GM12865 (cell line): ENCODE measurements at regions not wholly inside any gene's neighbourhood (a gene's known extent, or its start where the extent isn't known, plus 50 kb on each side); places are given as distances from the start of the nearest gene placed in this dataset.

ENCODE experiments used
- DNase-seq: peaks from one replicate; pipeline ENCODE4 v3.0.0; 2010; ENCODE audit warnings: low read depth
- H3K4me3 ChIP-seq: 2 replicates; pipeline ENCODE4 v1.5.1; 2011; ENCODE audit warnings: mild to moderate bottlenecking, low read depth, low read length, control low read depth
- CTCF ChIP-seq: IDR thresholded peaks from 2 replicates; pipeline ENCODE4 v1.5.1; 2011; ENCODE audit warnings: low read length, control low read depth, low read depth, inconsistent platforms; ENCODE audit not compliant: insufficient read depth; ENCODE audit errors: missing control alignments

- DNase-seq = no peak
- no peak for TF ChIP-seq CTCF
Measured at GRCh38 chr2:147546109-147546508, 298.7 kb upstream of the ACVR2A start.

DNA sequence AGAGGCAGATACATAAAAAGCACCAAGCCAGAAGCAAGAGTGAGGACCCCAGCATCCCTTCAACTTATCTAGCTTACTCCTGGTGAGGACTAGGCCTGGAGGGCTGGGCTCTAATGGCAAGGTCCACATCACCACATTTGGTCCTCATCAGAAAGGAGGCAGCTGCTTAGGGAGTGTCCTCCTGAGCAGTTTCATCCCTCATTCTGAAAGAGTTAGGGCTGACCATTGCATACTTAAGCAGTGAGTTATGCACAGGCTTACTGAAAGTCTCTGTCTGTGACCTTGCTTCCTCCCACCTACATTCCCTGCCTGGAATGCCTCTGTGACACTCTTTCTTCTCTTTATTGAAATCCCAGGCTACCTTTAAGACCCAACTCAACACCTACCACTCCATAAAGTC is 301.8 kb upstream of the ACVR2A start:
- no peak overlapping the region for H3K4me3 ChIP-seq
- no peak for TF ChIP-seq CTCF
- no peak for DNase-seq

More at GRCh38 chr2:147546109-147546508, 298.7 kb upstream of the ACVR2A start:
- no peak overlapping the region for H3K4me3 ChIP-seq

GRCh38 chr2:147542351-147542750 is 302.5 kb upstream of the ACVR2A start:
- no peak for DNase-seq
- no peak overlapping the region for H3K4me3 ChIP-seq
- TF ChIP-seq CTCF = no peak

DNA sequence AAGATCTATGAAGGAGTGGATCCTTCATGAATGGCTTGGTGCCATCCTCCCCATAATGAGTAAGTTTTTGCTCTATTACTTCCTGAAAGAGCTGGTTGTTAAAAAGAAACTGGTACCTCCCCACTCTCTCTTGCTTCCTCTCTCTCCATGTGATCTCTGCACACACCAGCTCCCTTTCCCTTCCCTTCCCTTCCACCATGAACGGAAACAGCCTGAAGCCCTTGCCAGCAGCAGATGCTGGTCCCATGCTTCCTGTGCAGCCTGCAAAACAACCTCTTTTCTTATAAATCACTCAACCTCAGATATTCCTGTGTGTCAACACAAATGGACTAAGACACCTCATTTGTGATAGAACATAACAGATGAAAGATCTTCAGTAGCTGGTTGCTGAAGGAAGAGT is 303.5 kb upstream of the ACVR2A start:
- no peak for TF ChIP-seq CTCF
- DNase-seq = no peak
- H3K4me3 ChIP-seq = no peak overlapping the region

DNA sequence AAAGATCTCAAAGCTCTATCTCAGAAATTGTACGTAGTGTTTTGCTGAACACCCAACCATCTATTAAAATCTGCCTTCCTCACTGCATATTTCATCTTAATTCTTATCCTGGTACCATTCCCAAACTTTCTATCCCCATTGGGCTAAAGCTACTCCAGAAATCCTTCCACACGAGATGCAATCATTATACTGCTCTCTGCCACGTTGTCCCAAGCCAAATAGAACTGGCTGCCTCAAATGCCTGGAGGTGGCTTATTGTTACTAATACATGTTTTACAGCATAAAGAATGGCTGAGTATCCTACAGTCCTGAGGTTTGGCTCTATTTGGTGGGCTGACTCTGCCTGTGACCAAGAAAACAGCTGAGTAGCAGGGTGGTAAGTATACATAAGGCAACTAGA is 306.0 kb upstream of the ACVR2A start:
- DNase-seq = no peak
- no peak overlapping the region for H3K4me3 ChIP-seq
- no peak for TF ChIP-seq CTCF

GRCh38 chr2:147538088-147538487 is 306.7 kb upstream of the ACVR2A start:
- H3K4me3 ChIP-seq = no peak overlapping the region
- no peak for DNase-seq
- TF ChIP-seq CTCF = no peak

GRCh38 chr2:147531269-147531668 is 313.6 kb upstream of the ACVR2A start:
- no peak for TF ChIP-seq CTCF
- DNase-seq = no peak
- no peak overlapping the region for H3K4me3 ChIP-seq
